Tibial nerve (tissue), 4 donors: ENCODE measurements at regions not wholly inside any gene's neighbourhood (a gene's known extent, or its start where the extent isn't known, plus 50 kb on each side); places are given as distances from the start of the nearest gene placed in this dataset.
"Not testable (repeated sequence)": the region's sequence is repeated elsewhere in the genome, so short reads cannot be mapped to it uniquely, and the experiment has no call there.

Experiments
- DNase-seq, 2 donors: peaks; one replicate each; pipeline ENCODE4 v3.0.0-alpha.2; 2019; ENCODE audit warnings: low spot score in 2 of 2
- H3K27ac ChIP-seq, 4 donors: fragments of 200-600 bp; sonication (generic) in 3 of 4; one replicate each; pipeline ENCODE4 v1.5.1; 2017 to 2019; ENCODE audit warnings: mild to moderate bottlenecking in 1 of 4
- H3K27me3 ChIP-seq, 2 donors: fragments of 200-600 bp; sonication (generic) in 1 of 2; one replicate each; pipeline versions ENCODE4 v1.5.1 to v1.6.0; 2017 to 2019
- H3K36me3 ChIP-seq, 3 donors: fragments of 200-600 bp; sonication (generic); one replicate each; pipeline ENCODE4 v1.5.1; 2018 to 2019
- H3K4me1 ChIP-seq, 4 donors: fragments of 200-600 bp; sonication (generic) in 3 of 4; one replicate each; pipeline ENCODE4 v1.5.1; 2017 to 2019
- H3K4me3 ChIP-seq, 4 donors: fragments of 200-600 bp; sonication (generic) in 3 of 4; one replicate each; pipeline ENCODE4 v1.5.1; 2017 to 2019; ENCODE audit warnings: mild to moderate bottlenecking in 1 of 4, moderate library complexity in 1 of 4
- H3K9me3 ChIP-seq, 4 donors: fragments of 200-600 bp; sonication (generic) in 3 of 4; one replicate each; pipeline ENCODE4 v1.5.1; 2017 to 2019
- EP300 ChIP-seq, 2 donors: sonication (generic); formaldehyde crosslinking; IDR thresholded peaks; one replicate each; pipeline ENCODE4 v1.6.1; 2017; ENCODE audit warnings: antibody characterized with exemption in 2 of 2, mild to moderate bottlenecking in 1 of 2
- POLR2A ChIP-seq, 2 donors: fragments of 450-650 bp; IDR thresholded peaks; one replicate each; pipeline ENCODE4 v1.6.1; 2017; ENCODE audit warnings: antibody characterized with exemption in 2 of 2, mild to moderate bottlenecking in 2 of 2, moderate library complexity in 2 of 2
- WGBS, 2 donors: methylation state at CpG; one replicate each; pipeline ENCODE4 v1.1.5; 2018; 5-methylcytosine and 5-hydroxymethylcytosine counted together
- TF ChIP-seq, protein P1 (sequence below), 5 experiments: fragments of 200-600 bp in 3 of 5; fragments of 450-650 bp in 2 of 5; sonication (generic) in 3 of 5; IDR thresholded peaks; one replicate each; pipeline ENCODE4 v1.5.1; 2016 to 2019; ENCODE audit warnings: antibody characterized with exemption in 5 of 5, mild to moderate bottlenecking in 3 of 5, moderate library complexity in 2 of 5

DNA sequence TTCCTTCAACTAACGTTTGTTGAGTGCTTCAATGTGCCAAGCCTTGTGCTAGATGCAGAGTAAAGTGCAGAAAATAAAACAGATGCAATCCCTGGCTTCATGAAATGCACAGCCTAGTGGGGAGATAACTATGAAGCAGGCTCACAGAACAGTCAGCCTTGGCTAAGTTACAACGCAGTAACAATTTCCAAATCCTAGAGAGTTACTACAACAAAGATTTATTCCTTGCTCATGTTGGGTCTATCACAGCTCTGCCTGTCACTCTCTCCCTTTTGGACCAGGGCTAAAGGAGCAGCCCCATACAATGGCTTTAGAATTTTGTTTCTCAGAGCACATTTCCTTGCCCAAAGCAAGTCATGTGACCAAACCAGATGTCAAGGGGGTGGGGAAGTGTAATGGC is 359.8 kb downstream of the ZNF326 start:
- Histone ChIP-seq H3K4me3 (no peak overlapping the region), H3K9me3 (peaks cover 0 to under 1% (median 0%) of the 10 kb centered on the region in 4 donors), H3K27me3 (no peaks in the 10 kb centered on the region), H3K27ac (no peak overlapping the region), H3K4me1 (no peaks in the 10 kb centered on the region), H3K36me3 (no peaks in the 10 kb centered on the region)
- DNase-seq, result no peak
- 69 to 78% methylated on average over 2 of the region's 2 CpGs for WGBS, 2 donors
- TF ChIP-seq POLR2A (IDR thresholded peaks at IDR 0.05) (no peak), EP300 (IDR thresholded peaks at IDR 0.05) (no peak)
- TF ChIP-seq, protein P1, sequence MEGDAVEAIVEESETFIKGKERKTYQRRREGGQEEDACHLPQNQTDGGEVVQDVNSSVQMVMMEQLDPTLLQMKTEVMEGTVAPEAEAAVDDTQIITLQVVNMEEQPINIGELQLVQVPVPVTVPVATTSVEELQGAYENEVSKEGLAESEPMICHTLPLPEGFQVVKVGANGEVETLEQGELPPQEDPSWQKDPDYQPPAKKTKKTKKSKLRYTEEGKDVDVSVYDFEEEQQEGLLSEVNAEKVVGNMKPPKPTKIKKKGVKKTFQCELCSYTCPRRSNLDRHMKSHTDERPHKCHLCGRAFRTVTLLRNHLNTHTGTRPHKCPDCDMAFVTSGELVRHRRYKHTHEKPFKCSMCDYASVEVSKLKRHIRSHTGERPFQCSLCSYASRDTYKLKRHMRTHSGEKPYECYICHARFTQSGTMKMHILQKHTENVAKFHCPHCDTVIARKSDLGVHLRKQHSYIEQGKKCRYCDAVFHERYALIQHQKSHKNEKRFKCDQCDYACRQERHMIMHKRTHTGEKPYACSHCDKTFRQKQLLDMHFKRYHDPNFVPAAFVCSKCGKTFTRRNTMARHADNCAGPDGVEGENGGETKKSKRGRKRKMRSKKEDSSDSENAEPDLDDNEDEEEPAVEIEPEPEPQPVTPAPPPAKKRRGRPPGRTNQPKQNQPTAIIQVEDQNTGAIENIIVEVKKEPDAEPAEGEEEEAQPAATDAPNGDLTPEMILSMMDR (IDR thresholded peaks at IDR 0.05), result no peak

DNA sequence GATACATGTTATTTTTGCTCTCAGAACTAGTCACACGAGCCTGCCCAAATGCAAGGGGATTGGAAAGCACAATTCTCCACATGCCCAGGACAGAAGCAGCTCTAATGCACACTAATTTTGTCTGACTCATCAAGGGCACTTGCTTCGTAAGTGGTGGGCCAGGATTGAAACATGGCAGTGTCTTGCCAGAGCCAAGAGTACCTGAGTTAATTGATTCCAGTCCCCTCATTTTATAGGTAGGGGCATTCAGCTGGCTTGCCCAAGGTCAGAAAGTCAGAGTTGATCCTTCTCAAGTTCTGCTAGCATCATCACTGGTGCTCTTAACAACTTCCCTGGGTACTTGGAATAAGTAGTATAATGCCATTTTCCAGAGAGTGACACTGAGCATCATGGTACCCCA is 356.1 kb downstream of the ZNF326 start:
- TF ChIP-seq EP300 (IDR thresholded peaks at IDR 0.05), result no peak
- TF ChIP-seq POLR2A (IDR thresholded peaks at IDR 0.05), result no peak
- TF ChIP-seq, protein P1 (IDR thresholded peaks at IDR 0.05), result no peak
- WGBS, 2 donors, result 28 to 62% methylated on average over 2 of the region's 2 CpGs

DNA sequence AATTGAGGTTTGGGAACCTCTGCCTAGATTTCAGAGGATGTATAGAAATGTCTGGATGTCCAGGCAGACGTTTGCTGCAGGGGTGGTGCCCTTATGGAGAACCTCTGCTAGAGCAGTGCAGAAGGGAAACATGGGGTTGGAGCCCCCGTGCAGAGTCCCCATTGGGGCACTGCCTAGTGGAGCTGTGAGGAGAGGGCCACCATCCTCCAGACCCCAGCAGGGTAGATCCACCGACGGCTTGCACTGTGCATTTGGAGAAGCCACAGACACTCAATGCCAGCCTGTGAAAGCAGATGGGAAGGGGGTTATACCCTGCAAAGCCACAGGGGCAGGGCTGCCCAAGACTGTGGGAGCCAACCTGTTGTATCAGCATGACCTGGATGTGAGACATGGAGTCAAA is 354.6 kb downstream of the ZNF326 start:
- Histone ChIP-seq H3K36me3 (no peaks in the 10 kb centered on the region), H3K9me3 (peaks cover 0 to 23% (median 2%) of the 10 kb centered on the region in 4 donors), H3K27ac (no peak overlapping the region), H3K4me3 (no peak overlapping the region), H3K27me3 (no peaks in the 10 kb centered on the region), H3K4me1 (no peaks in the 10 kb centered on the region)
- DNase-seq, result no peak
- 90 to 94% methylated on average over 4 of the region's 4 CpGs for WGBS, 2 donors
- TF ChIP-seq POLR2A (IDR thresholded peaks at IDR 0.05), result no peak
- TF ChIP-seq, protein P1 (IDR thresholded peaks at IDR 0.05), result no peak

More for the DNA sequence above, 356.1 kb downstream of the ZNF326 start:
- H3K36me3 ChIP-seq, result no peaks in the 10 kb centered on the region
- no peak for DNase-seq
- H3K9me3 ChIP-seq, result peaks cover 0 to 23% (median 2%) of the 10 kb centered on the region in 4 donors
- H3K4me1 ChIP-seq, result no peaks in the 10 kb centered on the region
- no peak overlapping the region for H3K4me3 ChIP-seq
- H3K27ac ChIP-seq, result no peak overlapping the region
- no peaks in the 10 kb centered on the region for H3K27me3 ChIP-seq

DNA sequence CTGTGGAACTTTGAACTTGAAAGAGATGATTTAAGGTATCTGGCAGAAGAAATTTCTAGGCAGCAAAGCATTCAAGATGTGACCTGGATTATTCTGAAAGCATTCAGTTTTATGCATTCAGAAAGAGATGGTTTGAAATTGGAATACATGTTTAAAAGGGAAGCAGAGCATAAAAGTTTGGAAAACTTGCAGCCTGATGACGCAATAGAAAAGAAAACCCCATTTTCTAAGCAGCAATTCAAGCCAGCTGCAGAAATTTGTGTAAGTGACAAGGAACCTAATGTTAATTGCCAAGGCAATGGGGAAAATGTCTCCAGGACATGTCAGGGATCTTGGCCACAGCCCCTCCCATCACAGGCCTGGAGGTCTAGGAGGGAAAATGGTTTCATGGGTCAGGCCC is 354.0 kb downstream of the ZNF326 start:
- H3K9me3 ChIP-seq, result peaks cover 0 to 23% (median 2%) of the 10 kb centered on the region in 4 donors
- no peaks in the 10 kb centered on the region for H3K4me1 ChIP-seq
- WGBS, 2 donors, result 86 to 94% methylated on average over 1 of the region's 1 CpG
- H3K36me3 ChIP-seq, result no peaks in the 10 kb centered on the region
- no peak for DNase-seq
- no peak overlapping the region for H3K4me3 ChIP-seq
- H3K27me3 ChIP-seq, result no peaks in the 10 kb centered on the region
- TF ChIP-seq EP300 (IDR thresholded peaks at IDR 0.05), result no peak
- no peak for TF ChIP-seq POLR2A (IDR thresholded peaks at IDR 0.05)
- TF ChIP-seq, protein P1 (IDR thresholded peaks at IDR 0.05), result no peak
- H3K27ac ChIP-seq, result no peak overlapping the region

DNA sequence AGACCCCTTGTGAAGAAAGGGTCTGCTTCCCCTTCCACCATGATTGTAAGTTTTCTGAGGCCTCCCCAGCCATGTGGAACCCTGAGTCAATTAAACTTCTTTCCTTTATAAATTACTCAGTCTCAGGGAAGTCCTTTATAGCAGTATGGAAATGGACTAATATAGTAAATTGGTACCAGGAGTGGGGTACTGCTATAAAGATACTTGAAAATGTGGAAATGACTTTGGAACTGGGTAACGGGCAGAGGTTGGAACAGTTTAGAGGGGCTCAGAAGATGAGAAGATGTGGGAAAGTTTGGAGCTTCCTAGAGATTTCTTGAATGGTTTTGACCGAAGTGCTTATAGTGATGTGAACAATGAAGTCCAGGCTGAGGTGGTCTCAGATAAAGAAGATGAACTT is 353.5 kb downstream of the ZNF326 start:
- not testable (repeated sequence) for H3K4me3 ChIP-seq, H3K4me1 ChIP-seq, H3K27ac ChIP-seq, DNase-seq, H3K27me3 ChIP-seq, H3K36me3 ChIP-seq
- 98% methylated on average over 2 of the region's 2 CpGs for WGBS, 2 donors
- peaks cover 0 to 23% (median 2%) of the 10 kb centered on the region in 4 donors for H3K9me3 ChIP-seq

DNA sequence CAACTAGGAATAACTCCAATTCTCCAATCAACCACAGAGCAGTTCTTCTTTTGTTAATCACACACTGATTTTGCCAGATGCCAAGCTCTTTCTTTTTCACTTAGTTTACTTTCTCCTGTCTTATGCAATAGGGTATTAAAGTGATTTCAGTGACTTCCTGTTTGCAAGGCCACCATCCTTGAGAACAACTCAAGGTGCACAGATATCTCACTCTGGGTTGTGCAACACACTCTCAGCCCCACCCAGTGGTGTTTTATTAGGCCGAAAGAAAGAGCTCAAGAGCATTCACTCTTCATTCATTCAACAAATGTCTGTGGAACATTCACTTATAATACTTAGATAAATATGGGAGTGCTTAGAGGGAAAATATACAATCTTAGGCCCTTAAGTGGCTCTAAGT is 352.5 kb downstream of the ZNF326 start:
- Histone ChIP-seq H3K9me3 (peaks cover 0 to 23% (median 2%) of the 10 kb centered on the region in 4 donors), H3K27ac (no peak overlapping the region), H3K27me3 (no peaks in the 10 kb centered on the region), H3K36me3 (no peaks in the 10 kb centered on the region), H3K4me3 (no peak overlapping the region), H3K4me1 (no peaks in the 10 kb centered on the region)
- WGBS, 2 donors, result 66 to 77% methylated on average over 1 of the region's 1 CpG
- TF ChIP-seq, protein P1 (IDR thresholded peaks at IDR 0.05), result no peak
- TF ChIP-seq POLR2A (IDR thresholded peaks at IDR 0.05) (no peak), EP300 (IDR thresholded peaks at IDR 0.05) (no peak)
- DNase-seq, result no peak
